Spleen (tissue), 11 donors: ENCODE measurements at regions not wholly inside any gene's neighbourhood (a gene's known extent, or its start where the extent isn't known, plus 50 kb on each side); places are given as distances from the start of the nearest gene placed in this dataset.

Experiments used
- DNase-seq: peaks from one replicate; pipeline ENCODE4 v3.0.0-alpha.2; 2020
- H3K27ac ChIP-seq, 8 donors: fragments of 200-600 bp; sonication (generic) in 7 of 8; 1 replicate in 4 of 8; 2 replicates in 4 of 8; pipeline versions ENCODE4 v1.5.0 to v1.8.0; 2016 to 2021; ENCODE audit warnings: inconsistent platforms in 4 of 8, mild to moderate bottlenecking in 4 of 8, moderate library complexity in 1 of 8
- H3K27me3 ChIP-seq, 7 donors: fragments of 200-600 bp; sonication (generic) in 6 of 7; replicated peaks in 1 of 7; 1 replicate in 4 of 7; 2 replicates in 3 of 7; pipeline versions ENCODE4 v1.5.0 to v1.8.0; 2016 to 2021; ENCODE audit warnings: inconsistent platforms in 3 of 7, mild to moderate bottlenecking in 1 of 7
- H3K36me3 ChIP-seq, 6 donors: fragments of 200-600 bp; sonication (generic) in 5 of 6; 1 replicate in 4 of 6; 2 replicates in 2 of 6; pipeline versions ENCODE4 v1.5.0 to v1.8.0; 2016 to 2021; ENCODE audit warnings: inconsistent platforms in 2 of 6
- H3K4me1 ChIP-seq, 6 donors: fragments of 200-600 bp; sonication (generic) in 5 of 6; 1 replicate in 3 of 6; 2 replicates in 3 of 6; pipeline versions ENCODE4 v1.5.0 to v1.8.0; 2016 to 2021; ENCODE audit warnings: inconsistent platforms in 3 of 6
- H3K4me3 ChIP-seq, 8 donors: fragments of 200-600 bp; sonication (generic) in 7 of 8; 1 replicate in 4 of 8; 2 replicates in 4 of 8; pipeline versions ENCODE4 v1.5.0 to v1.8.0; 2016 to 2021; ENCODE audit warnings: inconsistent platforms in 4 of 8, mild to moderate bottlenecking in 4 of 8, moderate library complexity in 2 of 8
- H3K9me3 ChIP-seq, 8 donors: fragments of 200-600 bp; sonication (generic) in 7 of 8; 1 replicate in 4 of 8; 2 replicates in 4 of 8; pipeline versions ENCODE4 v1.5.0 to v1.8.0; 2016 to 2021; ENCODE audit warnings: inconsistent platforms in 4 of 8
- POLR2A ChIP-seq, 3 donors: fragments of 450-650 bp; IDR thresholded peaks; one replicate each; pipeline ENCODE4 v1.5.1; 2017; ENCODE audit warnings: antibody characterized with exemption in 3 of 3, mild to moderate bottlenecking in 1 of 3
- POLR2AphosphoS5 ChIP-seq, 3 donors: sonication (generic); formaldehyde crosslinking; IDR thresholded peaks; one replicate each; pipeline ENCODE4 v1.5.1; 2017; ENCODE audit warnings: antibody characterized with exemption in 3 of 3
- WGBS, 5 donors: extraction: QIAGEN DNeasy Blood & Tissue Kit in 3 of 5; methylation state at CpG; one replicate each; pipeline versions ENCODE4 v1.1.5 to v1.1.7; 2013 to 2018; 5-methylcytosine and 5-hydroxymethylcytosine counted together
- intact Hi-C: fragments of 100-400 bp; cut with DNase I; formaldehyde crosslinking; loops from one replicate; pipeline ENCODE4 v1.15.0; 2023; ENCODE audit warnings: low total_unique reads
- TF ChIP-seq, protein P1 (sequence below), 11 experiments: fragments of 200-600 bp in 7 of 11; fragments of 450-650 bp in 4 of 11; sonication (generic) in 4 of 11; IDR thresholded peaks in 8 of 11; conservative IDR thresholded peaks in 3 of 11; 1 replicate in 7 of 11; 2 replicates in 4 of 11; pipeline versions ENCODE4 v1.4.0 to v1.8.0; 2016 to 2021; ENCODE audit warnings: antibody characterized with exemption in 11 of 11, inconsistent platforms in 4 of 11, mild to moderate bottlenecking in 1 of 11
- donor health status: healthy with polysubstance abuse.
- donor health status: DM: no; HTN: no; CAD: no; lungs with moderate emphysema.
- donor health status: DM: no; HTN: no; CAD: no.
- donor health status: Bipolar disorder and iron deficiency.
- donor health status: healthy.
- donor health status: DM: no; HTN: no; CAD: no.
- donor health status: DM: yes; HTN: yes; CAD: no.

DNA sequence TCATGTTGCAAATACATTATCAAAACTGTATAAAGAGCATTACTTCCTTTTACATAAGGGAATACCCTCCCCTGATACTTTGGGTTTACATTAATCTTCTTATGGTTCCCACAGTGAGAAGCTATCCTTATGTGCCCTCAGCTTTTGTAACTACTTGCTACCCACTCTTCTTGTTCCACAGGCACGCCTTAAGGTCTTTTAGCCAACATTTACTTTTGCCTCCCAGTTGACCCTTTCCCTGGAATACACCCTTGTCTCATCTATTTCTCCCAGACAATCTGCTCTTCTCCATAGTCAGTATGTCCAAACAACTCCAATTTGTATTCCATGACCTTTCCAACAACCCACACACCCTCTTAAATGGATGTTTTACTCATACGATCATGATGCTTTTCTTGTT is 116.8 kb upstream of the COL8A1 start:
- WGBS, 5 donors: 80 to 94% (median 83%) methylated on average over 2 of the region's 2 CpGs

DNA sequence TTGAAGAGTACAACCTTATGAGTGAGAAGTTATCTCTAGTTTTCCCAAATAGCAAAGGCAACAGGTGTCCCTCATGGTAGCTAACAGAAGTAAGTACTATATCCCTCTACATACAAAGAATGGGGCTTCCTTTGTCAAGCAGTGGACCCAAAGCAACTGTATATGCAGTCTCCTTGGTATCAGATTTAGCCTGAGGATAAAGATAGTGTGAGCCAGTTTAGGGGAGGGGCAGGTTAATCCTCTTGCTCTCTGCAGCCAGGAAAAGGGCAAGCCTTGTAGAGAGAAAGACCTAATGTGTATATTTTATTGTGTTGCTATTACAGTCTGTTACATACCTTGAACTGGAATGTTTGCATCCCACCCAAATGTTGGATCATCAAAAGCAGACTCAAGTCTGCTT is 117.9 kb upstream of the COL8A1 start:
- no peak overlapping the region for H3K27ac ChIP-seq
- peaks cover 0 to 9% (median 0%) of the 10 kb centered on the region in 6 donors for H3K4me1 ChIP-seq
- H3K27me3 ChIP-seq: no peaks in the 10 kb centered on the region
- DNase-seq: no peak
- no peaks in the 10 kb centered on the region for H3K36me3 ChIP-seq
- H3K9me3 ChIP-seq: no peaks in the 10 kb centered on the region
- intact Hi-C loops: no loop called here
- TF ChIP-seq, protein P1, sequence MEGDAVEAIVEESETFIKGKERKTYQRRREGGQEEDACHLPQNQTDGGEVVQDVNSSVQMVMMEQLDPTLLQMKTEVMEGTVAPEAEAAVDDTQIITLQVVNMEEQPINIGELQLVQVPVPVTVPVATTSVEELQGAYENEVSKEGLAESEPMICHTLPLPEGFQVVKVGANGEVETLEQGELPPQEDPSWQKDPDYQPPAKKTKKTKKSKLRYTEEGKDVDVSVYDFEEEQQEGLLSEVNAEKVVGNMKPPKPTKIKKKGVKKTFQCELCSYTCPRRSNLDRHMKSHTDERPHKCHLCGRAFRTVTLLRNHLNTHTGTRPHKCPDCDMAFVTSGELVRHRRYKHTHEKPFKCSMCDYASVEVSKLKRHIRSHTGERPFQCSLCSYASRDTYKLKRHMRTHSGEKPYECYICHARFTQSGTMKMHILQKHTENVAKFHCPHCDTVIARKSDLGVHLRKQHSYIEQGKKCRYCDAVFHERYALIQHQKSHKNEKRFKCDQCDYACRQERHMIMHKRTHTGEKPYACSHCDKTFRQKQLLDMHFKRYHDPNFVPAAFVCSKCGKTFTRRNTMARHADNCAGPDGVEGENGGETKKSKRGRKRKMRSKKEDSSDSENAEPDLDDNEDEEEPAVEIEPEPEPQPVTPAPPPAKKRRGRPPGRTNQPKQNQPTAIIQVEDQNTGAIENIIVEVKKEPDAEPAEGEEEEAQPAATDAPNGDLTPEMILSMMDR (IDR thresholded peaks at IDR 0.05 in 8 of 11, conservative IDR thresholded peaks at IDR 0.05 in 3 of 11): no peak
- no peak for TF ChIP-seq POLR2AphosphoS5 (IDR thresholded peaks at IDR 0.05)
- TF ChIP-seq POLR2A (IDR thresholded peaks at IDR 0.05): no peak
- no peak overlapping the region for H3K4me3 ChIP-seq

More for the DNA sequence above, 116.8 kb upstream of the COL8A1 start:
- no peaks in the 10 kb centered on the region for H3K9me3 ChIP-seq
- TF ChIP-seq POLR2A (IDR thresholded peaks at IDR 0.05): no peak
- no peak for TF ChIP-seq POLR2AphosphoS5 (IDR thresholded peaks at IDR 0.05)
- TF ChIP-seq, protein P1 (IDR thresholded peaks at IDR 0.05 in 8 of 11, conservative IDR thresholded peaks at IDR 0.05 in 3 of 11): no peak
- no peak overlapping the region for H3K4me3 ChIP-seq
- intact Hi-C loops: no loop called here
- H3K4me1 ChIP-seq: peaks cover 0 to 9% (median 0%) of the 10 kb centered on the region in 6 donors
- no peaks in the 10 kb centered on the region for H3K36me3 ChIP-seq
- DNase-seq: no peak
- no peaks in the 10 kb centered on the region for H3K27me3 ChIP-seq
- H3K27ac ChIP-seq: no peak overlapping the region

DNA sequence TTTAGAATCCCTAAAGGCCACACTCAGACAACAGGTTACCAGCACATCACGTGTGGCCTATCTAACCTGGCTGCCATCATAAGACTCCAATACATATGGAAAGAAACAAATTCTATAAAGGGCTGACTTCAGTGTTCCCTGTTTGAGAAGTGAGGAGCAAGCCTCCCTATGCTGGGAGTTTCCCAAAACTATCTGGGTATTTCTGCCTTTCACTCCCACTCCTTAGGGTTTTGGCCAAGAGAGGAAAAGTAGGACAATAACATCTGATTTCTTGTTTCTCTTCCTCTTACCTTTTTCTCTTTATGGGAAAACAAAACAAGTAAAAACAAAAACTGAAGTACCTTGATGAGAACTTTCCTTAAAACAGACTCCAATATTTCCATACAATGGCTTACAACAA is 121.5 kb upstream of the COL8A1 start:
- Histone ChIP-seq H3K4me1 (no peaks in the 10 kb centered on the region), H3K27me3 (no peaks in the 10 kb centered on the region), H3K9me3 (no peaks in the 10 kb centered on the region), H3K36me3 (no peaks in the 10 kb centered on the region), H3K27ac (no peak overlapping the region), H3K4me3 (no peak overlapping the region)
- no peak for DNase-seq
- WGBS, 5 donors: 77 to 91% (median 83%) methylated on average over 1 of the region's 1 CpG
- intact Hi-C loops: no loop called here
- TF ChIP-seq POLR2A (IDR thresholded peaks at IDR 0.05) (no peak), POLR2AphosphoS5 (IDR thresholded peaks at IDR 0.05) (no peak)
- TF ChIP-seq, protein P1 (IDR thresholded peaks at IDR 0.05 in 8 of 11, conservative IDR thresholded peaks at IDR 0.05 in 3 of 11): no peak

DNA sequence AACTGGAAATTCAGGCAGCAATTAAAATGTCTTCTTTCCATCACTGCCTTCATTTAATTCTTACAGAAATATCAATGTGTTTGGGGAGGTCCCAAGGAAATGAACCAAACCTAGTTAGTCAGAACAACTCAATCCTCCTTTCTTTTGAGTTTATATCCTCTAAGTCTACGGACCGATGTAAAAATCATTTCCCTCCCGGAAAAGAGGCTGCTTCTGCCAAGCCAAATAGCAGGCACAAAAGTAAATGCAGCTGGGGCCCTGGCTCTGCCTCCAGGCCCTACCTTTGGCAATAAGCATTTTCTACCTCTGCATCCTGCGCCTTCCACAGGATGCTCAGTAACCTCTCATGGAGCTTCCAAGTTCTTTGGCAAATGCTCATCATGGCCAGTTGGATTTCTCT is 122.5 kb upstream of the COL8A1 start:
- no peak overlapping the region for H3K27ac ChIP-seq
- TF ChIP-seq POLR2AphosphoS5 (IDR thresholded peaks at IDR 0.05) (no peak), POLR2A (IDR thresholded peaks at IDR 0.05) (no peak)
- TF ChIP-seq, protein P1 (IDR thresholded peaks at IDR 0.05 in 8 of 11, conservative IDR thresholded peaks at IDR 0.05 in 3 of 11): no peak
- no peaks in the 10 kb centered on the region for H3K27me3 ChIP-seq
- whole genome bisulfite sequencing, 5 donors: 89 to 99% (median 92%) methylated on average over 4 of the region's 4 CpGs
- H3K36me3 ChIP-seq: no peaks in the 10 kb centered on the region
- H3K9me3 ChIP-seq: no peaks in the 10 kb centered on the region
- intact Hi-C loops: no loop called here
- no peak for DNase-seq
- H3K4me1 ChIP-seq: no peaks in the 10 kb centered on the region
- H3K4me3 ChIP-seq: no peak overlapping the region
